K562 (cell line): ENCODE measurements at regions not wholly inside any gene's neighbourhood (a gene's known extent, or its start where the extent isn't known, plus 50 kb on each side); places are given as distances from the start of the nearest gene placed in this dataset.

Experiments used
- ATAC-seq: fragments of 200-7000 bp; cut with Tn5 transposase; 3 replicates; pipeline ENCODE4 v1.9.1; 2020; ENCODE audit warnings: moderate library complexity
- BruUV-seq: library from RNA; stranded (reverse); fragments of 400-500 nt; replicated peaks from 2 replicates; lab custom pipeline; 2021; lab: Mats Ljungman, UMichigan
- CTCF ChIA-PET: fragments of 300-600 bp; formaldehyde crosslinking; extraction: SDS; loops from one replicate; lab custom pipeline; 2021; ENCODE audit warnings: low intra/inter-chr PET ratio; lab: Yijun Ruan, JAX
- POLR2A ChIA-PET: fragments of 300-600, 350-650 bp; sonication (Branson Sonifier 250); formaldehyde crosslinking; extraction: SDS; loops from one replicate; lab custom pipeline; 2021; ENCODE audit warnings: antibody characterized with exemption, inconsistent platforms; lab: Yijun Ruan, JAX
- DNase-seq, 4 experiments: peaks; one replicate each; pipeline versions ENCODE4 v3.0.0 to v3.0.0-alpha.2; 2011 to 2018; ENCODE audit warnings: low spot score in 3 of 4, mixed read lengths in 3 of 4; ENCODE audit errors: extremely low read depth in 1 of 4
- FAIRE-seq: peaks from 2 replicates; lab custom pipeline; 2011; peaks lifted over from hg19 to GRCh38; lab: Jason Lieb, UNC
- H2AFZ ChIP-seq: 2 replicates; pipeline ENCODE4 v1.6.0; 2011; ENCODE audit warnings: low read depth, low read length, control low read depth, inconsistent platforms
- H3K27ac ChIP-seq: fragments of 200-600 bp; 3 replicates; pipeline ENCODE4 v1.8.0; 2011; ENCODE audit warnings: low read depth, mild to moderate bottlenecking, control low read depth, inconsistent platforms, low read length, moderate library complexity, mixed read lengths; ENCODE audit errors: extremely low read depth
- H3K27me3 ChIP-seq, 2 experiments: fragments of 300-600 bp in 1 of 2; 2 replicates in 1 of 2; 3 replicates in 1 of 2; pipeline versions ENCODE4 v1.6.0 to v1.8.0; 2011; ENCODE audit warnings: inconsistent platforms in 2 of 2, low read length in 2 of 2, mild to moderate bottlenecking in 1 of 2, mixed read lengths in 1 of 2, moderate library complexity in 1 of 2; ENCODE audit not compliant: control insufficient read depth in 2 of 2, insufficient read depth in 2 of 2
- H3K36me3 ChIP-seq: fragments of 300-600 bp; 3 replicates; pipeline ENCODE4 v1.8.0; 2011; ENCODE audit warnings: mild to moderate bottlenecking, low read length, inconsistent platforms; ENCODE audit not compliant: control insufficient read depth, insufficient read depth
- H3K4me1 ChIP-seq, 2 experiments: fragments of 200-600 bp in 1 of 2; replicated peaks in 1 of 2; 2 replicates in 1 of 2; 3 replicates in 1 of 2; pipeline versions ENCODE4 v1.5.1 to v1.8.0; 2011; ENCODE audit warnings: inconsistent platforms in 2 of 2, low read length in 2 of 2, mild to moderate bottlenecking in 1 of 2, mixed read lengths in 1 of 2, moderate library complexity in 1 of 2; ENCODE audit not compliant: control insufficient read depth in 2 of 2, insufficient read depth in 2 of 2
- H3K4me2 ChIP-seq: 2 replicates; pipeline ENCODE4 v1.6.1; 2011; ENCODE audit warnings: low read length, control low read depth, inconsistent platforms, mixed read lengths; ENCODE audit not compliant: insufficient read depth
- H3K4me3 ChIP-seq: fragments of 200-600 bp; sonication (generic), shearing (Covaris generic); 2 replicates; pipeline ENCODE4 v1.5.1; 2016; ENCODE audit warnings: control low read depth, inconsistent platforms
- H3K79me2 ChIP-seq: fragments of 200-600 bp; 3 replicates; pipeline ENCODE4 v1.8.0; 2011; ENCODE audit warnings: low read length, inconsistent platforms; ENCODE audit not compliant: control insufficient read depth, insufficient read depth
- H3K9ac ChIP-seq, 2 experiments: 2 replicates each; pipeline versions ENCODE4 v1.6.0 to v1.6.1; 2011; ENCODE audit warnings: low read depth in 2 of 2, low read length in 2 of 2, control low read depth in 1 of 2, inconsistent platforms in 1 of 2, mild to moderate bottlenecking in 1 of 2, mixed read lengths in 1 of 2; ENCODE audit not compliant: insufficient read depth in 1 of 2
- H3K9me1 ChIP-seq: one replicate; pipeline ENCODE4 v1.6.0; 2011; ENCODE audit warnings: inconsistent platforms, mild to moderate bottlenecking, low read length, moderate library complexity; ENCODE audit not compliant: control insufficient read depth, insufficient read depth
- H3K9me3 ChIP-seq: replicated peaks from 2 replicates; pipeline ENCODE4 v1.5.1; 2011; ENCODE audit warnings: low read depth, low read length, inconsistent platforms; ENCODE audit not compliant: control insufficient read depth, insufficient read depth
- H4K20me1 ChIP-seq: replicated peaks from 2 replicates; pipeline ENCODE4 v1.6.1; 2011; ENCODE audit warnings: low read length, inconsistent platforms, mixed read lengths; ENCODE audit not compliant: control insufficient read depth, insufficient read depth
- CBX5 ChIP-seq: IDR thresholded peaks from 2 replicates; pipeline ENCODE4 v1.6.1; 2014; ENCODE audit warnings: low read depth, borderline replicate concordance
- NFIX ChIP-seq: fragments of 250-450 bp; sonication (Bioruptor Pico); IDR thresholded peaks from 2 replicates; pipeline ENCODE4 v1.4.0; 2020; ENCODE audit warnings: low read depth, mild to moderate bottlenecking, moderate library complexity
- YY1 ChIP-seq, 3 experiments: IDR thresholded peaks; 2 replicates each; pipeline ENCODE4 v1.6.1; 2011; ENCODE audit warnings: low read length in 2 of 3, mild to moderate bottlenecking in 2 of 3, moderate library complexity in 2 of 3, borderline replicate concordance in 1 of 3, control low read depth in 1 of 3, low read depth in 1 of 3; ENCODE audit not compliant: insufficient read depth in 3 of 3, insufficient replicate concordance in 2 of 3, control insufficient read depth in 1 of 3, insufficient read length in 1 of 3; ENCODE audit errors: extremely low read depth in 1 of 3
- WGBS: fragments of 100-300 bp; shearing (Covaris generic); methylation state at CpG from one replicate; pipeline ENCODE4 v1.1.6; 2016; ENCODE audit warnings: low coverage, mixed read lengths; ENCODE audit not compliant: insufficient coverage; ENCODE audit errors: missing lambda C conversion rate; 5-methylcytosine and 5-hydroxymethylcytosine counted together
- in situ Hi-C: fragments of 300-500 bp; cut with MboI; formaldehyde crosslinking; loops from 4 replicates; pipeline ENCODE4 v1.15.0; 2018; ENCODE audit warnings: inconsistent platforms, mixed read lengths
- intact Hi-C: fragments of 100-400 bp; cut with micrococcal nuclease; formaldehyde crosslinking; loops from 2 replicates; pipeline ENCODE4 v1.14.2; 2022
- TF ChIP-seq, protein P1 (sequence below): fragments of 450-650 bp; IDR thresholded peaks from 2 replicates; pipeline ENCODE4 v1.6.1; 2014; ENCODE audit warnings: low read depth, mild to moderate bottlenecking, moderate library complexity, borderline replicate concordance

DNA sequence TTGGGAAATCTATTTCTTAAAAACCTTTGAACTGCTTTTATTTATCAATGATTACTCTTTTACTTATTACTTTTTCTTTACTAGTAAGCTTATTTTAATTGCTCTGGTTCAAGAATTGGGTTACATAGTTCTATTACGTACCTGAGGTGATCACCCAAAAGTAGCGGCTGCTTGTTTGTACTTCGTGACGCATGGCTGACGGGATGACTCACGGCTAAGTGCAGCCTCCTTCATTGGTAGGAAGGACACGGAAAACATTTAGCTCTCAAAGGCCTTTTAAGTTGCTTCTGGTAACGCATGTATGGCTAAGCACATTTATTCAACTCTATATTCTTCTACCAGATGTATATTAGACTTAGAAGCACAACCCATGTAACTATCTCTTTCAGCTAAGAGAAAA, 285.8 kb upstream of the SP4 start (continued):
- TF ChIP-seq, protein P1, sequence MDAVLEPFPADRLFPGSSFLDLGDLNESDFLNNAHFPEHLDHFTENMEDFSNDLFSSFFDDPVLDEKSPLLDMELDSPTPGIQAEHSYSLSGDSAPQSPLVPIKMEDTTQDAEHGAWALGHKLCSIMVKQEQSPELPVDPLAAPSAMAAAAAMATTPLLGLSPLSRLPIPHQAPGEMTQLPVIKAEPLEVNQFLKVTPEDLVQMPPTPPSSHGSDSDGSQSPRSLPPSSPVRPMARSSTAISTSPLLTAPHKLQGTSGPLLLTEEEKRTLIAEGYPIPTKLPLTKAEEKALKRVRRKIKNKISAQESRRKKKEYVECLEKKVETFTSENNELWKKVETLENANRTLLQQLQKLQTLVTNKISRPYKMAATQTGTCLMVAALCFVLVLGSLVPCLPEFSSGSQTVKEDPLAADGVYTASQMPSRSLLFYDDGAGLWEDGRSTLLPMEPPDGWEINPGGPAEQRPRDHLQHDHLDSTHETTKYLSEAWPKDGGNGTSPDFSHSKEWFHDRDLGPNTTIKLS = no peak
- TF ChIP-seq CBX5 = no peak

DNA sequence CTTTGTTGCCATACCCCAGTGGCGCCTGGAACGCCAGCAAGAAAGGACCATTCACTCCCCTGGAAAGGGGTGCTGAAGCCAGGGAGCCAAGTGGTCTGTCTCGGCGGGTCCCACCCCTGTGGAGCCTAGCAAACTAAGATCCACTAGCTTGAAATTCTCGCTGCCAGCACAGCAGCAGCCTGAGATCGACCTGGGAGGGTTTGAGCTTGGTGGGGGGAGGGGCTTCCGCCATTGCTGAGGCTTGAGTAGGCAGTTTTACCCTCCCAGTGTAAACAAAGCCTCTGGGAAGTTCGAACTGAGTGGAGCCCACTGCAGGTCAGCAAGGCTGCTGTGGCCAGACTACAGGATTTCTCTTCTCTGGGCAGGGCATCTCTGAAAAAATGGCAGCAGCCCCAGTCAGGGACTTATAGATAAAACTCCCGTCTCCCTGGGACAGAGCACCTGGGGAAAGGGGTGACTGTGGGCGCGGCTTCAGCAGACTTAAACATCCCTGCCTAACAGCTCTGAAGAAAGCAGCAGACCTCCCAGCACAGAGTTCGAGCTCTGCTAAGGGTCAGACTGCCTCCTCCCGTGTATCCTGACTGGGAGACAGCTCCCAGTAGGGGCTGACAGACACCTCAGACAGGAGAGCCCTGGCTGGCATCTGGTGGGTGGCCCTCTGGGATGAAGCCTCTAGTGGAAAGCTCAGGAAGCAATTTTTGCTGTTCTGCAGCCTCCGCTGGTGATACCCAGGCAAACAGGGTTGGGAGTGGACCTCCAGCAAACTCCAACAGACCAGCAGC, 281.1 kb upstream of the SP4 start:
- Histone ChIP-seq H3K9me1 (no peaks in the 10 kb centered on the region), H3K4me3 (no peak overlapping the region; the same call in 1 of the 2 replicates), H2AFZ (peak overlapping the region; percentile 44; the same call in 1 of the 2 replicates), H3K79me2 (no peaks in the 10 kb centered on the region), H4K20me1 (no peaks in the 10 kb centered on the region), H3K9ac (no peak overlapping the region), H3K27me3 (no peaks in the 10 kb centered on the region), H3K9me3 (no peaks in the 10 kb centered on the region), H3K4me1 (no peaks in the 10 kb centered on the region), H3K27ac (no peak overlapping the region), H3K4me2 (no peak overlapping the region), H3K36me3 (no peaks in the 10 kb centered on the region)
- DNase-seq = no peak
- POLR2A ChIA-PET = interaction anchor here (0.6 to 0.7 kb wide), 2 partner anchors 31 to 492 kb away, joined by 3 to 4 read pairs; no protein-coding TSS in a partner anchor
- CTCF ChIA-PET = no interaction called here
- no peak for FAIRE-seq
- no peak for TF ChIP-seq NFIX (CRISPR knock-in tag)
- TF ChIP-seq YY1 (IDR thresholded peaks at IDR 0.05; ENCODE audit: borderline replicate concordance in 1 of 3, control insufficient read depth in 1 of 3, extremely low read depth in 1 of 3, insufficient read depth in 3 of 3, insufficient read length in 1 of 3, insufficient replicate concordance in 2 of 3, low read depth in 1 of 3, low read length in 2 of 3) = peak in 1 of 3 experiments; percentile 30
- WGBS = 0% methylated on average over 14 of the region's 14 CpGs
- BruUV-seq = no TSS peak
- intact Hi-C loops = no loop called here
- no peak for ATAC-seq
- in situ Hi-C loops = no loop called here
